ENCODE measurements at regions not wholly inside any gene's neighbourhood (a gene's known extent, or its start where the extent isn't known, plus 50 kb on each side); places are given as distances from the start of the nearest gene placed in this dataset.

DNA sequence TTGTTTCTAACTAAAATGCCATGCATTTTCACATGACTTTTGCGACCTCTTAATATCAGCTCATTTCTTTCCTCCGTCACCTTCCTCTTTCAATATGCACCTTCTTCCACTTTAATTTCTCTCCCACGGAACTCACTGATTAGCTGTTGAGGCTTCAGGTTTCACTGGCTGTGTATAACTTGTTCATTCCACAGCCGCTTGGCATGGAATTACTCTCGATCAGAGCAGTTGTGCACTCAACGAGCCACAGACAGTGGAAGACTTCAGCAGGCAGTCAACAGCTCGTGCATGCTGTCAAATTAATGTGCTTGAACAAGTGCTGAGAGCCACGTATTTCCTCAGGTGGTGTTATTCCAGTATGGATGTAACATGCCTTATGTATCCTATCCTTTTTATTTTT is 491.2 kb upstream of the DDX18 start:
- Histone ChIP-seq H2AFZ (ENCODE audit: low read length) (no peak overlapping the region; the same call in 1 of the 2 replicates), H3K36me3 (ENCODE audit: control insufficient read depth in 2 of 4, insufficient read depth in 4 of 4, low read length in 3 of 4) (no peaks in the 10 kb centered on the region), H4K91ac (replicated peaks; ENCODE audit: insufficient read length, low read length) (no peak overlapping the region), H3K4me1 (replicated peaks in 1 of 4; ENCODE audit: control insufficient read depth in 3 of 4, insufficient read depth in 4 of 4, low read length in 3 of 4) (no peaks in the 10 kb centered on the region), H3K9ac (replicated peaks in 1 of 4; ENCODE audit: extremely low read depth in 1 of 4, low read depth in 3 of 4, low read length in 3 of 4) (peak overlapping the region in 1 of 4 experiments; percentile 39; a peak in 1 of 7 replicates), H3K23me2 (ENCODE audit: low read depth, low read length) (no peaks in the 10 kb centered on the region; the same call in 1 of the 2 replicates), H3K27me3 (replicated peaks in 1 of 4; ENCODE audit: control insufficient read depth in 3 of 4, extremely low read depth in 1 of 4, insufficient read depth in 3 of 4, low read length in 3 of 4) (no peaks in the 10 kb centered on the region), H2BK15ac (ENCODE audit: low read length) (no peak overlapping the region), H3K23ac (ENCODE audit: insufficient read length) (no peak overlapping the region), H4K5ac (ENCODE audit: insufficient read length, low read depth, low read length) (no peak overlapping the region), H3K79me2 (ENCODE audit: control insufficient read depth in 1 of 2, insufficient read depth in 2 of 2, low read length in 2 of 2) (no peaks in the 10 kb centered on the region), H3K79me1 (ENCODE audit: low read depth, low read length) (no peaks in the 10 kb centered on the region), H2BK12ac (ENCODE audit: low read depth, low read length) (no peak overlapping the region), H3K4me3 (ENCODE audit: extremely low read depth in 1 of 4, insufficient read depth in 2 of 4, low read depth in 3 of 4, low read length in 4 of 4) (no peak overlapping the region), H3K9me3 (ENCODE audit: insufficient read depth in 2 of 2, low read depth in 1 of 2, low read length in 1 of 2) (no peaks in the 10 kb centered on the region), H3K4ac (replicated peaks; ENCODE audit: insufficient read length, low read depth, low read length) (no peak overlapping the region), H3K14ac (ENCODE audit: insufficient read length) (no peak overlapping the region), H3K18ac (ENCODE audit: extremely low read depth, low read length) (no peak overlapping the region), H3K56ac (replicated peaks; ENCODE audit: insufficient read length, low read depth, low read length) (no peak overlapping the region), H2BK20ac (ENCODE audit: low read length) (no peak overlapping the region), H4K20me1 (replicated peaks in 1 of 2; ENCODE audit: control insufficient read depth in 1 of 2, insufficient read depth in 2 of 2, low read length in 2 of 2) (no peaks in the 10 kb centered on the region), H4K8ac (ENCODE audit: extremely low read depth, insufficient read depth, low read length) (no peak overlapping the region), H3K27ac (ENCODE audit: low read depth, low read length) (no peak overlapping the region), H2BK120ac (replicated peaks; ENCODE audit: low read depth, low read length) (no peak overlapping the region), H2BK5ac (ENCODE audit: low read depth, low read length) (no peak overlapping the region), H2AK5ac (ENCODE audit: low read depth, low read length) (no peak overlapping the region), H3K4me2 (ENCODE audit: insufficient read depth in 1 of 2, low read depth in 2 of 2, low read length in 2 of 2) (no peak overlapping the region)
- 76% methylated on average over 8 of the region's 8 CpGs; no CpG with 5 or more reads in 1 of the 2 experiments for WGBS, 2 experiments (ENCODE audit: extremely low coverage in 1 of 2, insufficient coverage in 1 of 2, insufficient read length in 1 of 2, insufficient replicate concordance in 2 of 2, low coverage in 1 of 2, low lambda C conversion rate in 2 of 2, missing lambda C conversion rate in 1 of 2)
- FAIRE-seq (no peak), DNase-seq (ENCODE audit: low read depth in 1 of 2, low spot score in 2 of 2) (no peak)
- POLR2A ChIA-PET (ENCODE audit: partially characterized antibody) = no interaction called here
- CTCF ChIA-PET (ENCODE audit: partially characterized antibody) = interaction anchor here (0.9 to 1.2 kb wide), 3 partner anchors 10 to 222 kb away, joined by 3 to 5 read pairs (median 3); no protein-coding TSS in a partner anchor
- no peak for TF ChIP-seq EGR1 (IDR thresholded peaks at IDR 0.05; ENCODE audit: borderline replicate concordance, low read depth, low read length)
- TF ChIP-seq KDM4A (IDR thresholded peaks at IDR 0.05; ENCODE audit: low read depth, low read length, severe bottlenecking) = no peak
- TF ChIP-seq MAX (IDR thresholded peaks at IDR 0.05) = no peak
- TF ChIP-seq CTBP2 (IDR thresholded peaks at IDR 0.05; ENCODE audit: borderline replicate concordance, insufficient read depth, insufficient read length, low read length) = no peak
- no peak for TF ChIP-seq RXRA (IDR thresholded peaks at IDR 0.05; ENCODE audit: insufficient read depth, low read depth, low read length)
- TF ChIP-seq EZH2 (IDR thresholded peaks at IDR 0.05; ENCODE audit: low read depth, low read length, severe bottlenecking) = no peak
- TF ChIP-seq SAP30 (IDR thresholded peaks at IDR 0.05; ENCODE audit: insufficient read depth, insufficient replicate concordance, low read length) = no peak
